HG03432 (cell line): ENCODE measurements at regions not wholly inside any gene's neighbourhood (a gene's known extent, or its start where the extent isn't known, plus 50 kb on each side); places are given as distances from the start of the nearest gene placed in this dataset.

Experiments
- ATAC-seq: cut with Tn5 transposase; IDR thresholded peaks from one replicate; pipeline ENCODE4 v1.9.1; 2021; ENCODE audit warnings: mild to moderate bottlenecking, moderate library complexity; ENCODE audit not compliant: unreplicated experiment

GRCh38 chr1:3954170-3955169 lies 54.4 kb upstream of the C1orf174 start:
- ATAC-seq, result no peak

DNA sequence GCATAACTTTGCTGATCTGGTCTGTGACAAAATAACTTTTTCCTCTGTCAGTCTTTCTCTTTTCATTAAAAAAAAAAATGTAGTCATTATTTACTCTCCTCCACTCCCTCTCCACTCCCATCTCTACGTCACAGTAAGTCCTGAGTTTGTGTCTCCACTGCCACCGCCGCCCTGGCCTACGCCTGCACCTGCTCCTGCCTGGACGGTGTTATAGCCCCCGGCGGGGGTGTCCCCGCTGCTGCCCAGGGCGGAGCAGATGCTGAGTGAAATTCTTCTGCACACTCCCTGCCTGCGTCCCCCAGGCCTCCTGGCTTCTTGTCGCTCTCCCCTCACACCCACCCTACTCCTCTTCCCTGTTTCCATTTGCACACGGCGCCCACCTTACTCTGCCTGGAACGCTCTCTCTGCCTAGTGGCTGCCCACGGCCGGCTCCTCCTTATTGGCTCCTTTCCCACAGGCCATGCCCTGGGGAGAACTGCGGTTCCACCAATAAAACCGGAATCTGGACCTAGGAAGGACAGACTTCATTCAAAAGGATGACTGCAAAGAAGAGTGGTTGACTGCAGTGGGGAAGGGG lies 55.2 kb upstream of the C1orf174 start:
- no peak for ATAC-seq

DNA sequence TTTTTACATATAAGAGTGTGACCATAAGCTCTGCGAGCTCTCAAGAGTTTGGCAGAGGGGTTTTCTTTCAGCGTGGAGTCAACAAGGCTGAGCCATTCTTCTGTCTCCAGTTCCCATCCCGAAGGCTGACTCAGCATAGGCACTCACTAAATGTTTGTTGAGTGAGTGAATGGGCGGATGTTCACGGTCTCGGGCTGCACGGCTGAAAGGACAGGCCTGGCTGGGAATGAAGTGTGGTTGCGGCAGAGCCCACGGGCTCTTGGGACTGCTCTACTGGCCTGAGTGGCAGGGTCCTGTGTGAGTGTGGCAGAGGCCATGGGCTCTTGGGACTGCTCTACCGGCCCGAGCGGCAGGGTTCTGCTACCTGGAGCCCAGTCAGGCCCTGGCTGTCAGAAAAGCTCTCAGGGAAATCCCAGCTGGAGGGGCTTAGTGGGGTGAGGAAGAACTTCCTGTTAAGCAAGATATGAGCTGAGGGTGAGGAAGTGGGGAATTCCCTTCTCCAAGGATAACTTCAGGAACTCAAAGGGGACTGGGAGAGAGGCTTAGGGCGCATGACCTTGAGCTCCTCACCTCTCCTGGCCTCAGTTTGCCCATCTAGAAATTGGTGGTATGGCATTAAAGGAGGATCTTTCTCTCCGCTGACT lies 56.6 kb upstream of the C1orf174 start:
- ATAC-seq, result no peak

- ATAC-seq, result no peak
Measured at GRCh38 chr1:3959361-3959760, 59.3 kb upstream of the C1orf174 start.

DNA sequence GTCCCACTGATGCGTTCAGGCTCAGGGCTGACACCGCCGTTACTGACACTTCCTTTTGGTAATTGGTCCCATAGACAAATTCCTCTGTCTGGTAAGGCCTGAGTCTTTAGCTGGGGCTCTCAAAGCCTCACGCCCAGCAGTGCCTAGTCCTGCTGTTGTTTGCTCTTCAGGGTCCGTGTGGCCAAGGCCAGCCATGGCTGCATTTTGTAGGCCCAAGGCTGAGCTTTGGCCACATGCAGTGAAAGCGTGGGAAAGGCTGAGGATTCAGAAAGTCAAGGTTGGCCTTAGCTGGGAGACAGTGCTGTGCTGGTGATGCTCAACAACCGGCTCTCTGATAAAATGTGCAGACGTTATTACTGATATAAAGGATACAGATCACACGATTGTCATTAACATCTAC lies 63.5 kb upstream of the C1orf174 start:
- ATAC-seq, result no peak

DNA sequence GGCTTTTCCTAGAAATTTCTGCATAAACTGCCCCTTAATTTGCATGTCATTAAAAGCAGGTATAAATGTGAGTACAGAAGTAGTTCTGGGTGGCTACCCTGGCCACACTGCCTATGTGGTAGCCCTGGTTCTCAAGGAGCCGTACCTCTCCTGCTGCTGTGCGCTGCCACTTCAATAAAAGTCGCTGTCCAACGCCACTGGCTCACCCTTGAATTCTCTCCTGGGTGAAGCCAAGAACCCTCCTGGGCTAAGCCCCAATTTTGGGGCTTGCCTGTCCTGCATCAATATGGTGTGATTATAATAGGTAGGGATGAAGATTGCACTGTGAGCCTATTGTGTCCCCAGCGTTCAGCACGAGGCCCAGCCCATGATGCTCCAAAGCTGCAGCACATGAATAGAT lies 65.6 kb upstream of the C1orf174 start:
- ATAC-seq, result no peak

- no peak for ATAC-seq
Measured at GRCh38 chr1:3968851-3969250, 68.8 kb upstream of the C1orf174 start.

DNA sequence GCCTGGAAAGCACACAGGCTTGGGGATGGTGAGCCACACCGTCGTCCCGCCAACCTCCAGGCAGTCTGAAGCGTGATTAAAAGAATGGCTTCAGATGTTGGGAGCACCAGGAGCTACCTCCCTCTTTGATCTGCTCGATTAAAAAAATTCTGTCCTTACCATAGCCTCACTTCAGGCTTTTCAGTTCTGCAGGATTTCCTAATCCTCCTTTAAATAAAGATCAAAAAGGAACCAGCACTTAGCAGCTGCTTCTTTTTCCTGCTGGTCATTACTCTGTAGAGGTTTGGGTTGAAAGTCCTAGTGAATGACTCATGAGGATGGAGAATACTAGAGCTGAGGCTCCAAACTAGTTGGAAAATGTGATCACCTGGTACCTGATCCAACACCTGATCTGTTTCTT lies 71.9 kb upstream of the C1orf174 start:
- no peak for ATAC-seq

- no peak for ATAC-seq
Measured at GRCh38 chr1:3975903-3976630, 76.0 kb upstream of the C1orf174 start.

GRCh38 chr1:3976821-3977220 lies 76.7 kb upstream of the C1orf174 start:
- no peak for ATAC-seq

GRCh38 chr1:3978196-3978989 lies 78.3 kb upstream of the C1orf174 start:
- no peak for ATAC-seq

DNA sequence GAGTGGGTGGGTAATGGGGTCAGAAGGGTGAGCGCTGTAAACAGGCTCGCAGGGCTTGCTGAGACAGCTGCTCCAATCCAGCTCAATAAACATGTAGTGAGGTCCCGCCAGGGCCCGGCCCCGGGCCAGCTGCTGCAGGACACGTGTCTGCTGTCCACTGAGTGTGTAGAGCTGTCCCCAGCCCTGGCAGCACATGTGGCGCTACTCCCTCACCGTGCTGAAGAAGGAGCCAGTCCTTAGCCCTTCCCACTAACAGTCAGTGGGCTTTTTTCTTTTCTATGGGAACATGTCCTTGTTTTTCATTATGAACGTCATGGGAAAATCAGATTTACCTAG lies 78.9 kb upstream of the C1orf174 start:
- no peak for ATAC-seq

- no peak for ATAC-seq
Measured at GRCh38 chr1:3981261-3981660, 81.2 kb upstream of the C1orf174 start.

DNA sequence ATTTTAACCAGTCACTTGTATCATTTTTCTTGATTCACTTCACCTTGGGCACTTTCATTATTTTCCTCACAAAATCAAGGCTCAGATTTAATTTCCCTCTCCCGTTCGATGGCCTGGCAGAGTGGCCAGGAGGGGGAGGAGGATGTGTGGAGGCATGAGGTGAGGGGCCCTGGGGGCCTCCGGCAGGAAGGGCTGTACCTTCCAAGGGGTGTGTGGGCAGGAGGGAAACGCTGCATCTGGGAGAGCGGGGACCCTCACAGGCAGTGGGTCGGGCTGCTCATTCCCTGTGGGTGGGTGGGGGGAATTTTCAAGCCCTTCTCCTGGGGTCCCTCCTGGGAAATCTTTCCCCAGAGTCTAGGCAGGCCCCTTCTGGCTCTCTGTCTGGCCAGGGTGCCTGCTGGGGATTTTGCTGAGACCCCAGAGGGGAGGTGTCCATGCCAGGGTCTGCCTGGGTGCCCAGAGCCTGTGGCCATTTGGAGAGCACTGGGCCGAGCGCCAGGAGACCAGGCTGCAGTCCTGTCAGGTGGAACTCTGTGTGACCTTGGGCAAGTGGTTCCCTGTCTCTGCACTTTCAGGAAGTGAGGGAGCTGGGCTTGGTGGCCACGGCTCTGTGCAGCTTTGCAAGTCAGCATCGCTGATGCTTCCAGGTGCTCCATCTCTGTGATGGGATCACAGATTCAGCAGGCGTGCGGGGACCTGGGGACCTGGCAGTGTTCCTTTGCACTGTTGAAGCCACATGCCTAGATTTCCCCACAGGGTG lies 81.9 kb upstream of the C1orf174 start:
- ATAC-seq, result no peak

GRCh38 chr1:3983181-3983580 lies 83.1 kb upstream of the C1orf174 start:
- ATAC-seq, result no peak

GRCh38 chr1:3984586-3984985 lies 84.5 kb upstream of the C1orf174 start:
- no peak for ATAC-seq

- no peak for ATAC-seq
Measured at GRCh38 chr1:3986686-3987218, 86.7 kb upstream of the C1orf174 start.

DNA sequence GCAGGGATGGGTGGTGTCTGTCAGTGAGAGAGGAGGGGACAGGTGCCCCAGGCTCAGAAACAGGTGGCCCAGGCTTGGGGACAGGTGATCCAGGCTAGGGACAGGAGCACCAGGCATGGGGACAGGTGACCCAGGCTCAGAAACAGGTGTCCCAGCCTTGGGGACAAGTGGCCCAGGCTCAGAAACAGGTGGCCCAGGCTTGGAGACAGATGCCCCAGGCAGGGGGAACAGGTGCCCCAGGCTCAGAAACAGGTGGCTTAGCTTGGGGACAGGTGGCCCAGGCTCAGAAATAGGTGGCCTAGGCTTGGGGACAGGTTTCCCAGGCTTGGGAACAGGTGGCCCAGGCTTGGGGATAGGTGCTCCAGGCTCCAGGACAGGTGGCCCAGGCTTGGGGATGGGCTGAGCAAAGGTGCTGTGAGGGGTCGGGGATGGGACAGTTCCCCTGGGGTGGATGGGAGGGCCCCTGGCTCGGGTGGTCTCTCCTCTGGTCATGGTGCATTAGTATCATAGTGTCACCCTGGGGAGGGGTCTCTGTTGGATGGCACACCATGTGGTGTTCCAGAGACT lies 87.7 kb upstream of the C1orf174 start:
- no peak for ATAC-seq

- ATAC-seq, result no peak
Measured at GRCh38 chr1:3988431-3988830, 88.4 kb upstream of the C1orf174 start.
